Left lung (tissue), 4 donors: ENCODE measurements at regions not wholly inside any gene's neighbourhood (a gene's known extent, or its start where the extent isn't known, plus 50 kb on each side); places are given as distances from the start of the nearest gene placed in this dataset.
"Not testable (repeated sequence)": the region's sequence is repeated elsewhere in the genome, so short reads cannot be mapped to it uniquely, and the experiment has no call there.

Experiments
- ATAC-seq: fragments of 200-7000 bp; cut with Tn5 transposase; one replicate; pipeline ENCODE4 v1.9.1; 2020; ENCODE audit warnings: moderate library complexity
- DNase-seq, 4 donors: peaks; one replicate each; pipeline ENCODE4 v3.0.0-alpha.2; 2013 to 2020
- H3K27ac ChIP-seq, 2 donors: fragments of 200-600 bp; sonication (generic) in 1 of 2; one replicate each; pipeline versions ENCODE4 v1.5.0 to v1.8.0; 2020 to 2021
- H3K27me3 ChIP-seq, 2 donors: fragments of 200-600 bp; sonication (generic) in 1 of 2; one replicate each; pipeline versions ENCODE4 v1.5.0 to v1.8.0; 2020 to 2021
- H3K36me3 ChIP-seq, 2 donors: fragments of 200-600 bp; sonication (generic) in 1 of 2; one replicate each; pipeline versions ENCODE4 v1.5.0 to v1.8.0; 2020 to 2021
- H3K4me1 ChIP-seq, 2 donors: fragments of 200-600 bp; one replicate each; pipeline ENCODE4 v1.8.0; 2021
- H3K4me3 ChIP-seq, 2 donors: fragments of 200-600 bp; sonication (generic) in 1 of 2; one replicate each; pipeline versions ENCODE4 v1.5.0 to v1.8.0; 2020 to 2021; ENCODE audit warnings: mild to moderate bottlenecking in 1 of 2
- H3K9me3 ChIP-seq, 2 donors: fragments of 200-600 bp; sonication (generic) in 1 of 2; one replicate each; pipeline versions ENCODE4 v1.5.0 to v1.8.0; 2020 to 2021
- intact Hi-C, 2 donors: fragments of 100-400 bp; cut with DNase I; formaldehyde crosslinking; loops; one replicate each; pipeline versions ENCODE4 v1.11.2 to v1.14.2; 2022
- TF ChIP-seq, protein P1 (sequence below), 2 donors: fragments of 200-600 bp; sonication (generic) in 1 of 2; IDR thresholded peaks; one replicate each; pipeline versions ENCODE4 v1.5.0 to v1.8.0; 2021; ENCODE audit warnings: antibody characterized with exemption in 2 of 2
- donor health status: DM: no; HTN: yes; CAD: no.
- donor health status: DM: no; HTN: no; CAD: no.

- Histone ChIP-seq H3K27me3 (peaks cover 0 to 19% of the 10 kb centered on the region in 2 donors), H3K9me3 (peaks cover 0 to 5% of the 10 kb centered on the region in 2 donors), H3K36me3 (no peaks in the 10 kb centered on the region), H3K27ac (no peak overlapping the region), H3K4me3 (no peak overlapping the region), H3K4me1 (no peaks in the 10 kb centered on the region)
- TF ChIP-seq, protein P1, sequence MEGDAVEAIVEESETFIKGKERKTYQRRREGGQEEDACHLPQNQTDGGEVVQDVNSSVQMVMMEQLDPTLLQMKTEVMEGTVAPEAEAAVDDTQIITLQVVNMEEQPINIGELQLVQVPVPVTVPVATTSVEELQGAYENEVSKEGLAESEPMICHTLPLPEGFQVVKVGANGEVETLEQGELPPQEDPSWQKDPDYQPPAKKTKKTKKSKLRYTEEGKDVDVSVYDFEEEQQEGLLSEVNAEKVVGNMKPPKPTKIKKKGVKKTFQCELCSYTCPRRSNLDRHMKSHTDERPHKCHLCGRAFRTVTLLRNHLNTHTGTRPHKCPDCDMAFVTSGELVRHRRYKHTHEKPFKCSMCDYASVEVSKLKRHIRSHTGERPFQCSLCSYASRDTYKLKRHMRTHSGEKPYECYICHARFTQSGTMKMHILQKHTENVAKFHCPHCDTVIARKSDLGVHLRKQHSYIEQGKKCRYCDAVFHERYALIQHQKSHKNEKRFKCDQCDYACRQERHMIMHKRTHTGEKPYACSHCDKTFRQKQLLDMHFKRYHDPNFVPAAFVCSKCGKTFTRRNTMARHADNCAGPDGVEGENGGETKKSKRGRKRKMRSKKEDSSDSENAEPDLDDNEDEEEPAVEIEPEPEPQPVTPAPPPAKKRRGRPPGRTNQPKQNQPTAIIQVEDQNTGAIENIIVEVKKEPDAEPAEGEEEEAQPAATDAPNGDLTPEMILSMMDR (IDR thresholded peaks at IDR 0.05): no peak
- ATAC-seq (no peak), DNase-seq (peak in 1 of 4 donors; percentile 53)
- intact Hi-C loops: no loop called here
These were observed 168.2 kb downstream of the KIF26A start for GRCh38 chr14:104306450-104307040.

DNA sequence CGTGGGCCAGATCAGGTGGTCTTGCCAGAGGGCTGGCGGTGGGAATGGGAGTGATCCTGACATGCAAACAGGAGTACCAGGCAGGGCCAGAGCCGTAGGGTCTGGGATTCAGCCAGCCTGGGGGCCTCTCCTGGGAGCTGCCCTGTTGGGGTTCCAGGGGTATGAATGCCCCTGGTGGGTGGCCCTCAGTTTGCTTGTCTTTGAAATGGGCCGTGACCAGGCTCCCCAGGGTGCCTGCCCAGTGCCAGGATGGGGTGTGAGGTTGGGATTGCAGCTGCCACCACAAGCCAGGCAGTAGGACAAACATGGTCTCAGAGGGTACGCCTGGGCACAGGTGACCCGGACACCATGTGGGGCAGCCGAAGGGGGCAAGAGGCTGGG is 168.8 kb downstream of the KIF26A start:
- peaks cover 0 to 19% of the 10 kb centered on the region in 2 donors for H3K27me3 ChIP-seq
- no peaks in the 10 kb centered on the region for H3K4me1 ChIP-seq
- DNase-seq (no peak), ATAC-seq (no peak)
- H3K36me3 ChIP-seq: no peaks in the 10 kb centered on the region
- H3K27ac ChIP-seq: no peak overlapping the region
- TF ChIP-seq, protein P1 (IDR thresholded peaks at IDR 0.05): no peak
- no peak overlapping the region for H3K4me3 ChIP-seq
- intact Hi-C loops: no loop called here
- peaks cover 0 to 7% of the 10 kb centered on the region in 2 donors for H3K9me3 ChIP-seq

- Histone ChIP-seq H3K4me3 (no peak overlapping the region), H3K27ac (no peak overlapping the region), H3K9me3 (peaks cover 0 to 7% of the 10 kb centered on the region in 2 donors), H3K27me3 (peaks cover 0 to 19% of the 10 kb centered on the region in 2 donors), H3K36me3 (no peaks in the 10 kb centered on the region), H3K4me1 (no peaks in the 10 kb centered on the region)
- DNase-seq (peak in 1 of 4 donors; percentile 58), ATAC-seq (no peak)
- TF ChIP-seq, protein P1 (IDR thresholded peaks at IDR 0.05): no peak
- intact Hi-C loops: no loop called here
These were observed 169.4 kb downstream of the KIF26A start for GRCh38 chr14:104307627-104308401.

- intact Hi-C loops, H3K27ac ChIP-seq, H3K4me3 ChIP-seq, H3K9me3 ChIP-seq, H3K4me1 ChIP-seq, DNase-seq, ATAC-seq, H3K36me3 ChIP-seq: not testable (repeated sequence)
- H3K27me3 ChIP-seq: peaks cover 0 to 19% of the 10 kb centered on the region in 2 donors
These were observed 170.1 kb downstream of the KIF26A start for GRCh38 chr14:104308534-104308933.

DNA sequence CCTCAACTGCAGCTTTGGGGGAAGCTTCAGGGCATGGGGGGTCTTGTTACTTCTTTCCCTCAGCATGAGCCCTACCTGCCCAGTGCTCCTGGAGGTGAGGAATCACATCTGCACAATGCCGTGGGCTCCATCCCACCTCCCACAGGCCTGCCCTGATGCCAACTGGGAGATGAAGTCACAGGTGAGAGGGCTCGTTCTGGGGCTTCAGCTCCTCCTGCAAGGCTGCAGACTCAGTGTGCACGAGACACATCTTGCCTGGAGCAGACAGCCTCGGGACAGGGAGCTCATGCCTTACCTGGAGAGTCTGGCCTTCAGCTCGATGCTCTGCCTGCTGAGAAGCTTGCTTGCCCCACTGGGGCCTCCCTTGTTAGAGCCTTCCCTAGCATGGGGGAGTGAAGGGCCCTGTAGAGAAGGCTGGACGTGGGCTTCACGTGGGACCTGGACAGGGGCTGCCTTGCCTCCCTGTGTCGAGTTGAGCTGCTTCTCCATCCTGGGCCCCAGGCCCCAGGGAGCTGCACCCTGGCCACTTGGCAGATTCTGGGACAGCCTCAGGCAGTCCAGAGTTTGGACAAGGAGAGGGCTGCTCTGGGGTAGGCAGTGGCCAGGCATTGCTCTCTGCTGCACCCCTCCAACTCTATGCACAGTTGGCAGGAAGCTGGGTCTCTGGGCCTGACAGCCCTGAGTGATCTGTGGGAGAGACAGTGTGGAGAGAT is 171.4 kb downstream of the KIF26A start:
- Histone ChIP-seq H3K27me3 (peaks cover 0 to 19% of the 10 kb centered on the region in 2 donors), H3K27ac (no peak overlapping the region), H3K4me3 (no peak overlapping the region), H3K36me3 (no peaks in the 10 kb centered on the region), H3K9me3 (peaks cover 0 to 7% of the 10 kb centered on the region in 2 donors), H3K4me1 (no peaks in the 10 kb centered on the region)
- DNase-seq: no peak
- TF ChIP-seq, protein P1 (IDR thresholded peaks at IDR 0.05): no peak
- intact Hi-C loops: no loop called here
- no peak for ATAC-seq
